Vagina (tissue), 2 donors: ENCODE measurements at regions not wholly inside any gene's neighbourhood (a gene's known extent, or its start where the extent isn't known, plus 50 kb on each side); places are given as distances from the start of the nearest gene placed in this dataset.

Experiments
- CTCF ChIP-seq, 3 experiments: fragments of 450-650 bp in 2 of 3; fragments of 200-600 bp in 1 of 3; sonication (generic) in 1 of 3; IDR thresholded peaks; one replicate each; pipeline ENCODE4 v1.5.1; 2017 to 2019; ENCODE audit warnings: antibody characterized with exemption in 3 of 3, mild to moderate bottlenecking in 2 of 3, moderate library complexity in 2 of 3
- POLR2A ChIP-seq, 2 donors: fragments of 450-650 bp; IDR thresholded peaks; one replicate each; pipeline ENCODE4 v1.6.1; 2017; ENCODE audit warnings: antibody characterized with exemption in 2 of 2, mild to moderate bottlenecking in 2 of 2, moderate library complexity in 2 of 2

GRCh38 chr7:25476863-25477499 is 248.7 kb upstream of the NPVF start:
- TF ChIP-seq CTCF (IDR thresholded peaks at IDR 0.05) (no peak), POLR2A (IDR thresholded peaks at IDR 0.05) (no peak)
